Vagina (tissue), 2 donors: ENCODE measurements at regions not wholly inside any gene's neighbourhood (a gene's known extent, or its start where the extent isn't known, plus 50 kb on each side); places are given as distances from the start of the nearest gene placed in this dataset.
"Not testable (repeated sequence)": the region's sequence is repeated elsewhere in the genome, so short reads cannot be mapped to it uniquely, and the experiment has no call there.

ENCODE experiments used
- DNase-seq, 2 donors: peaks; one replicate each; pipeline ENCODE4 v3.0.0-alpha.2; 2017; ENCODE audit errors: extremely low spot score in 2 of 2
- H3K27ac ChIP-seq: fragments of 200-600 bp; sonication (generic); one replicate; pipeline ENCODE4 v1.5.1; 2019
- H3K27me3 ChIP-seq: fragments of 200-600 bp; sonication (generic); one replicate; pipeline ENCODE4 v1.5.1; 2019
- H3K36me3 ChIP-seq, 2 donors: fragments of 200-600 bp; sonication (generic); one replicate each; pipeline ENCODE4 v1.5.1; 2017 to 2019
- H3K4me1 ChIP-seq: fragments of 200-600 bp; sonication (generic); one replicate; pipeline ENCODE4 v1.5.1; 2019
- H3K4me3 ChIP-seq, 2 donors: fragments of 200-600 bp; sonication (generic); 1 replicate in 1 of 2; 2 replicates in 1 of 2; pipeline ENCODE4 v1.5.1; 2016 to 2019
- H3K9me3 ChIP-seq: fragments of 200-600 bp; sonication (generic); one replicate; pipeline ENCODE4 v1.5.1; 2019
- POLR2A ChIP-seq, 2 donors: fragments of 450-650 bp; IDR thresholded peaks; one replicate each; pipeline ENCODE4 v1.6.1; 2017; ENCODE audit warnings: antibody characterized with exemption in 2 of 2, mild to moderate bottlenecking in 2 of 2, moderate library complexity in 2 of 2
- POLR2AphosphoS5 ChIP-seq, 2 donors: sonication (generic); formaldehyde crosslinking; IDR thresholded peaks; one replicate each; pipeline ENCODE4 v1.9.0; 2017; ENCODE audit warnings: antibody characterized with exemption in 2 of 2, mild to moderate bottlenecking in 2 of 2, low read depth in 1 of 2; ENCODE audit not compliant: insufficient read depth in 1 of 2
- intact Hi-C: fragments of 100-400 bp; cut with DNase I; formaldehyde crosslinking; loops from one replicate; pipeline ENCODE4 v1.15.1; 2023
- TF ChIP-seq, protein P1 (sequence below), 3 experiments: fragments of 450-650 bp in 2 of 3; fragments of 200-600 bp in 1 of 3; sonication (generic) in 1 of 3; IDR thresholded peaks; one replicate each; pipeline ENCODE4 v1.5.1; 2017 to 2019; ENCODE audit warnings: antibody characterized with exemption in 3 of 3, mild to moderate bottlenecking in 2 of 3, moderate library complexity in 2 of 3

DNA sequence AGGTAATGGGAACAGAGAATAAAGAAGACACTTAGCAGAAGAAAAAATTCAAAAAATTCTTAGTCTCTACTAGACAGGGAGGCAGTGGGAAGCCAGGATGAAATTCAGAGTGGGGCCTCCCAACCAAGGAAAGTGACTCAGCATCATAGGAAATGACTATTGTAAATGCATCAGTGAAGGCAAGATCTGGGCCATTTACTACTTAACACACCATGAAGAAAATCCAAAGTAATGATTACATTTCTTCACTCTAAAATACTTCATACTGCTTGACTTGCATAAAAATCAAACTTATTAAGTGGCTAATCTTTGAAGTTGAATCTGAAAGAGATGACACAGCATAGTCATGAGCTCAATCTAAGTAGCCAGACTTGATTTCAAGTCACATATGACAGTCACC lies 405.8 kb upstream of the SLC39A10 start:
- H3K4me1 ChIP-seq, result no peaks in the 10 kb centered on the region
- H3K36me3 ChIP-seq, result no peaks in the 10 kb centered on the region
- H3K27me3 ChIP-seq, result no peaks in the 10 kb centered on the region
- H3K9me3 ChIP-seq, result no peaks in the 10 kb centered on the region
- intact Hi-C loops, result no loop called here
- no peak overlapping the region for H3K27ac ChIP-seq
- TF ChIP-seq, protein P1, sequence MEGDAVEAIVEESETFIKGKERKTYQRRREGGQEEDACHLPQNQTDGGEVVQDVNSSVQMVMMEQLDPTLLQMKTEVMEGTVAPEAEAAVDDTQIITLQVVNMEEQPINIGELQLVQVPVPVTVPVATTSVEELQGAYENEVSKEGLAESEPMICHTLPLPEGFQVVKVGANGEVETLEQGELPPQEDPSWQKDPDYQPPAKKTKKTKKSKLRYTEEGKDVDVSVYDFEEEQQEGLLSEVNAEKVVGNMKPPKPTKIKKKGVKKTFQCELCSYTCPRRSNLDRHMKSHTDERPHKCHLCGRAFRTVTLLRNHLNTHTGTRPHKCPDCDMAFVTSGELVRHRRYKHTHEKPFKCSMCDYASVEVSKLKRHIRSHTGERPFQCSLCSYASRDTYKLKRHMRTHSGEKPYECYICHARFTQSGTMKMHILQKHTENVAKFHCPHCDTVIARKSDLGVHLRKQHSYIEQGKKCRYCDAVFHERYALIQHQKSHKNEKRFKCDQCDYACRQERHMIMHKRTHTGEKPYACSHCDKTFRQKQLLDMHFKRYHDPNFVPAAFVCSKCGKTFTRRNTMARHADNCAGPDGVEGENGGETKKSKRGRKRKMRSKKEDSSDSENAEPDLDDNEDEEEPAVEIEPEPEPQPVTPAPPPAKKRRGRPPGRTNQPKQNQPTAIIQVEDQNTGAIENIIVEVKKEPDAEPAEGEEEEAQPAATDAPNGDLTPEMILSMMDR (IDR thresholded peaks at IDR 0.05), result no peak
- TF ChIP-seq POLR2A (IDR thresholded peaks at IDR 0.05) (no peak), POLR2AphosphoS5 (IDR thresholded peaks at IDR 0.05; ENCODE audit: insufficient read depth in 1 of 2, low read depth in 1 of 2) (no peak)
- H3K4me3 ChIP-seq, result no peak overlapping the region
- DNase-seq, result no peak

DNA sequence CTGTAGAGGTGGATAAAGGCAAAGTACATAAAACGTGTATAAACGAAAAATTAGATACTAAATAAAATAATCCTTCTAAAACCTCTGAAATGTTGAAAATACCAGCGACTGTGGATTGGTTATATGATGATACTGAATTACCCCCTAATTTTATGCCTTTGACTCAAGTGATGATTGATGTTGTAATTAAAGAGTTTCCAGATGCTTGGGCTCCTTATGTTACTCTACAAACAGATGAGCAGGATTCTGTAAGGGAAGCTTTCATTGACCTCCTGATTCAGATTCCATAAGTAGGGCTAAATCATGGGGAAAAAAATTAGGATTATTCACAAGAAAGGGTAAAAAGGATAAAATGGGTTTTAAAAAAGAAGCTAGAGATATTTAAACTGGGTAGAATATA lies 418.2 kb upstream of the SLC39A10 start:
- TF ChIP-seq, protein P1 (IDR thresholded peaks at IDR 0.05), result no peak
- TF ChIP-seq POLR2A (IDR thresholded peaks at IDR 0.05), result no peak
- no peak for TF ChIP-seq POLR2AphosphoS5 (IDR thresholded peaks at IDR 0.05; ENCODE audit: insufficient read depth in 1 of 2, low read depth in 1 of 2)
- H3K27ac ChIP-seq, result no peak overlapping the region
- DNase-seq, result no peak
- H3K4me1 ChIP-seq, result no peaks in the 10 kb centered on the region
- no peaks in the 10 kb centered on the region for H3K36me3 ChIP-seq
- H3K4me3 ChIP-seq, result no peak overlapping the region
- no peaks in the 10 kb centered on the region for H3K27me3 ChIP-seq
- intact Hi-C loops, result no loop called here
- no peaks in the 10 kb centered on the region for H3K9me3 ChIP-seq

DNA sequence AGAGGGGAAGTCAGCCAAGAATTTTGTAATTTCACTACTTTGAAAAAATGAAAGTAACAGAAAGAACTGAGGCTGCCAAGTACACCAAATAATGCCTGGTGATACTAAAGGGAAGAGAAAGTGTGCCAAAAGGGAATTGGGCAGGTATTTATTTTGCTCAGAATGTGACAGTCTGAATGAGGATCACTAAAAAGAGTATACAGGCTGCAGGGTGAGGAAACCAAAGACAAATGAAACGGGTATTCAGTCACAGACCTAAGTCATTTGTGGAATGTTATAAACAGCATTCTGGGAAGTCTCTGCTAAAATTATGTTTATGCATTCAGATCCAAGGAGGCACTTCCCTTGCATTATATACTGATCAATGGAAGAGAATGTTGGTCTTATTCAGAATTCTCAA lies 418.6 kb upstream of the SLC39A10 start:
- Histone ChIP-seq H3K4me3 (no peak overlapping the region), H3K4me1 (no peaks in the 10 kb centered on the region), H3K36me3 (no peaks in the 10 kb centered on the region), H3K9me3 (no peaks in the 10 kb centered on the region), H3K27ac (no peak overlapping the region), H3K27me3 (no peaks in the 10 kb centered on the region)
- intact Hi-C loops, result no loop called here
- TF ChIP-seq, protein P1 (IDR thresholded peaks at IDR 0.05), result no peak
- TF ChIP-seq POLR2AphosphoS5 (IDR thresholded peaks at IDR 0.05; ENCODE audit: insufficient read depth in 1 of 2, low read depth in 1 of 2) (no peak), POLR2A (IDR thresholded peaks at IDR 0.05) (no peak)
- no peak for DNase-seq

DNA sequence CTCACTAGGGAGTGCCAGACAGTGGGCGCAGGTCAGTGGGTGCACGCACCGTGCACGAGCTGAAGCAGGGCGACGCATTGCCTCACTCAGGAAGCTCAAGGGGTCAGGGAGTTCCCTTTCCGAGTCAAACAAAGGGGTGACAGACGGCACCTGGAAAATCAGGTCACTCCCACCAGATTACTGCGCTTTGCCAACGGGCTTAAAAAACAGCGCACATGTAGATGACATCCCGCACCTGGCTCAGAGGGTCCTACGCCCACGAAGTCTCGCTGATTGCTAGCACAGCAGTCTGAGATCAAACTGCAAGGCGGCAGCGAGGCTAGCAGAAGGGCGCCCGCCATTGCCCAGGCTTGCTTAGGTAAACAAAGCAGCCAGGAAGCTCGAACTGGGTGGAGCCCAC lies 428.5 kb upstream of the SLC39A10 start:
- DNase-seq, H3K4me1 ChIP-seq, intact Hi-C loops, H3K9me3 ChIP-seq, H3K27me3 ChIP-seq, H3K36me3 ChIP-seq, H3K27ac ChIP-seq, H3K4me3 ChIP-seq: not testable (repeated sequence)

DNA sequence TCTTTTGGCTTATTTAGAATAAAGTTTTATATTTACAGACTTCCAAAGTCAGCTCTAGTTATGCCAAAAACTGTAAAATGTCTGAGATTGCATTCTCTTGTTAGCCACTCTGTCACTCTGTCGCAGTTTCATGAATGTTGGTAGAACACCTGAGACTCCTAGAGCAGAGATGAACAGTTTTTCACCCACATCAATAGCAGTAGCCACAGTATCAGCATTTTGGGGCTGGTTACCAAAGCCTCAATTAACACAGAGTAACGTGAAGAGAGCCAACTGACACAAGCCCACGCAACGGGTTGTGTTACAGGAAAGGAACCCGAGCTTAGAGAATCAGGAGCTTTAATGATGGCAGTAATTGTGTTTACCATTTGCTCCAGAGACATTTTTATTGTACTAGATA lies 443.0 kb upstream of the SLC39A10 start:
- Histone ChIP-seq H3K27me3 (no peaks in the 10 kb centered on the region), H3K4me1 (peaks cover 7% of the 10 kb centered on the region), H3K4me3 (no peak overlapping the region), H3K27ac (no peak overlapping the region), H3K36me3 (no peaks in the 10 kb centered on the region), H3K9me3 (no peaks in the 10 kb centered on the region)
- no peak for TF ChIP-seq POLR2AphosphoS5 (IDR thresholded peaks at IDR 0.05; ENCODE audit: insufficient read depth in 1 of 2, low read depth in 1 of 2)
- no peak for TF ChIP-seq POLR2A (IDR thresholded peaks at IDR 0.05)
- TF ChIP-seq, protein P1 (IDR thresholded peaks at IDR 0.05), result no peak
- no peak for DNase-seq
- intact Hi-C loops, result no loop called here

DNA sequence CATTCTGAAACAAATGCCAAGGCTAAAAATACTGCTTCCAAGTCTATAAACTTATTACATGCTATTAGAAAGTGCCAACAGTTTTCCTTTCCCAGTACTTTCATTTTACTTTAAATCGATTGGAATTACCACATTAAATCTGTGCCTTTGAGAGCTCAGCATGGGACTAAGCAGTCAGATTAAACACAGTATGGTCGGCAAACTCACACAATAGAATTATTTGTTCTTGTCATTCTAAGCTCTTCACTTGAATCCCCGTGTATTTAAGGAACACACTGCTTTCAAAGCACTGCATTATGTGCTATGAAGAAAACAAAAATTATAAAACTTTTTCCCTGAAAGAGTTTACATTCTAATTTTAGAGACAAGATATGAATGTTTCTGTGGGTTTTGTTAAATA lies 444.4 kb upstream of the SLC39A10 start:
- peaks cover 7% of the 10 kb centered on the region for H3K4me1 ChIP-seq
- H3K27ac ChIP-seq, result no peak overlapping the region
- H3K4me3 ChIP-seq, result no peak overlapping the region
- intact Hi-C loops, result no loop called here
- no peaks in the 10 kb centered on the region for H3K27me3 ChIP-seq
- H3K9me3 ChIP-seq, result no peaks in the 10 kb centered on the region
- H3K36me3 ChIP-seq, result no peaks in the 10 kb centered on the region
- no peak for DNase-seq
- TF ChIP-seq POLR2AphosphoS5 (IDR thresholded peaks at IDR 0.05; ENCODE audit: insufficient read depth in 1 of 2, low read depth in 1 of 2) (no peak), POLR2A (IDR thresholded peaks at IDR 0.05) (no peak)
- TF ChIP-seq, protein P1 (IDR thresholded peaks at IDR 0.05), result no peak
